Skeletal muscle satellite cell (primary cell): ENCODE measurements at regions not wholly inside any gene's neighbourhood (a gene's known extent, or its start where the extent isn't known, plus 50 kb on each side); places are given as distances from the start of the nearest gene placed in this dataset.
"Not testable (repeated sequence)": the region's sequence is repeated elsewhere in the genome, so short reads cannot be mapped to it uniquely, and the experiment has no call there.

Experiments
- H3K27me3 ChIP-seq: 2 replicates; pipeline ENCODE4 v1.7.0; 2013; ENCODE audit warnings: low read length; ENCODE audit not compliant: control insufficient read depth, insufficient read depth
- H3K36me3 ChIP-seq: 2 replicates; pipeline ENCODE4 v1.7.0; 2013; ENCODE audit warnings: mild to moderate bottlenecking, control low read depth, low read length; ENCODE audit not compliant: insufficient read depth
- H3K4me1 ChIP-seq: 2 replicates; pipeline ENCODE4 v1.7.0; 2013; ENCODE audit warnings: low read length; ENCODE audit not compliant: control insufficient read depth, insufficient read depth
- H3K4me2 ChIP-seq: 2 replicates; pipeline ENCODE4 v1.7.0; 2013; ENCODE audit warnings: mild to moderate bottlenecking, low read length
- H3K4me3 ChIP-seq: 2 replicates; pipeline ENCODE4 v1.7.0; 2013; ENCODE audit warnings: low read length
- H3K9ac ChIP-seq: 2 replicates; pipeline ENCODE4 v1.7.0; 2013; ENCODE audit warnings: mild to moderate bottlenecking, low read depth, low read length, moderate library complexity
- H3K9me3 ChIP-seq: replicated peaks from 2 replicates; pipeline ENCODE4 v1.7.0; 2013; ENCODE audit warnings: mild to moderate bottlenecking, control low read depth, low read length

GRCh38 chr4:187739771-187740170 is 255.8 kb upstream of the ZFP42 start:
- Histone ChIP-seq H3K4me2 (no peak overlapping the region), H3K9me3 (no peaks in the 10 kb centered on the region), H3K4me3 (no peak overlapping the region), H3K36me3 (no peaks in the 10 kb centered on the region), H3K27me3 (no peaks in the 10 kb centered on the region), H3K9ac (no peak overlapping the region), H3K4me1 (no peaks in the 10 kb centered on the region)

GRCh38 chr4:187744911-187745310 is 250.7 kb upstream of the ZFP42 start:
- H3K4me3 ChIP-seq = no peak overlapping the region
- no peaks in the 10 kb centered on the region for H3K27me3 ChIP-seq
- H3K9ac ChIP-seq = no peak overlapping the region

GRCh38 chr4:187750652-187751051 is 244.9 kb upstream of the ZFP42 start:
- H3K9ac ChIP-seq, H3K27me3 ChIP-seq, H3K36me3 ChIP-seq, H3K9me3 ChIP-seq, H3K4me3 ChIP-seq, H3K4me1 ChIP-seq, H3K4me2 ChIP-seq: not testable (repeated sequence)

More at GRCh38 chr4:187744911-187745310, 250.7 kb upstream of the ZFP42 start:
- no peaks in the 10 kb centered on the region for H3K9me3 ChIP-seq
- H3K36me3 ChIP-seq = no peaks in the 10 kb centered on the region
- no peak overlapping the region for H3K4me2 ChIP-seq
- H3K4me1 ChIP-seq = no peaks in the 10 kb centered on the region

GRCh38 chr4:187767158-187767557 is 228.4 kb upstream of the ZFP42 start:
- peaks cover 3% of the 10 kb centered on the region for H3K9me3 ChIP-seq
- no peaks in the 10 kb centered on the region for H3K27me3 ChIP-seq
- H3K36me3 ChIP-seq = no peaks in the 10 kb centered on the region
- no peak overlapping the region for H3K4me3 ChIP-seq
- H3K9ac ChIP-seq = no peak overlapping the region
- H3K4me2 ChIP-seq = no peak overlapping the region
- no peaks in the 10 kb centered on the region for H3K4me1 ChIP-seq

- Histone ChIP-seq H3K9ac (no peak overlapping the region), H3K9me3 (peaks cover 3% of the 10 kb centered on the region), H3K4me3 (no peak overlapping the region), H3K27me3 (no peaks in the 10 kb centered on the region), H3K36me3 (no peaks in the 10 kb centered on the region), H3K4me2 (no peak overlapping the region), H3K4me1 (no peaks in the 10 kb centered on the region)
Measured at GRCh38 chr4:187767687-187768086, 227.9 kb upstream of the ZFP42 start.

GRCh38 chr4:187770345-187770744 is 225.2 kb upstream of the ZFP42 start:
- H3K9me3 ChIP-seq = peaks cover 3% of the 10 kb centered on the region
- no peaks in the 10 kb centered on the region for H3K27me3 ChIP-seq
- H3K4me2 ChIP-seq = no peak overlapping the region
- H3K9ac ChIP-seq = no peak overlapping the region
- H3K4me1 ChIP-seq = no peaks in the 10 kb centered on the region
- no peaks in the 10 kb centered on the region for H3K36me3 ChIP-seq
- no peak overlapping the region for H3K4me3 ChIP-seq

- no peaks in the 10 kb centered on the region for H3K36me3 ChIP-seq
- H3K4me2 ChIP-seq = no peak overlapping the region
- no peaks in the 10 kb centered on the region for H3K27me3 ChIP-seq
- H3K9ac ChIP-seq = no peak overlapping the region
- H3K4me1 ChIP-seq = no peaks in the 10 kb centered on the region
- no peaks in the 10 kb centered on the region for H3K9me3 ChIP-seq
- H3K4me3 ChIP-seq = no peak overlapping the region
Measured at GRCh38 chr4:187777954-187778353, 217.6 kb upstream of the ZFP42 start.

GRCh38 chr4:187780070-187780469 is 215.5 kb upstream of the ZFP42 start:
- H3K27me3 ChIP-seq = no peaks in the 10 kb centered on the region
- H3K9me3 ChIP-seq = no peaks in the 10 kb centered on the region
- no peaks in the 10 kb centered on the region for H3K4me1 ChIP-seq
- no peaks in the 10 kb centered on the region for H3K36me3 ChIP-seq
- H3K4me3 ChIP-seq = no peak overlapping the region
- no peak overlapping the region for H3K4me2 ChIP-seq
- H3K9ac ChIP-seq = no peak overlapping the region

GRCh38 chr4:187782286-187782824 is 213.2 kb upstream of the ZFP42 start:
- H3K27me3 ChIP-seq = no peaks in the 10 kb centered on the region
- no peak overlapping the region for H3K4me2 ChIP-seq
- H3K36me3 ChIP-seq = no peaks in the 10 kb centered on the region
- H3K9me3 ChIP-seq = no peaks in the 10 kb centered on the region
- H3K4me3 ChIP-seq = no peak overlapping the region
- H3K4me1 ChIP-seq = no peaks in the 10 kb centered on the region
- no peak overlapping the region for H3K9ac ChIP-seq

GRCh38 chr4:187786190-187786589 is 209.4 kb upstream of the ZFP42 start:
- no peaks in the 10 kb centered on the region for H3K4me1 ChIP-seq
- H3K9me3 ChIP-seq = no peaks in the 10 kb centered on the region
- H3K4me3 ChIP-seq = no peak overlapping the region
- H3K9ac ChIP-seq = no peak overlapping the region
- H3K36me3 ChIP-seq = no peaks in the 10 kb centered on the region
- no peaks in the 10 kb centered on the region for H3K27me3 ChIP-seq
- no peak overlapping the region for H3K4me2 ChIP-seq

GRCh38 chr4:187789078-187789477 is 206.5 kb upstream of the ZFP42 start:
- H3K36me3 ChIP-seq = no peaks in the 10 kb centered on the region
- no peak overlapping the region for H3K4me3 ChIP-seq
- no peaks in the 10 kb centered on the region for H3K9me3 ChIP-seq
- no peak overlapping the region for H3K9ac ChIP-seq
- H3K27me3 ChIP-seq = no peaks in the 10 kb centered on the region
- no peak overlapping the region for H3K4me2 ChIP-seq
- no peaks in the 10 kb centered on the region for H3K4me1 ChIP-seq

GRCh38 chr4:187795737-187796136 is 199.8 kb upstream of the ZFP42 start:
- Histone ChIP-seq H3K36me3 (no peaks in the 10 kb centered on the region), H3K9ac (no peak overlapping the region), H3K27me3 (no peaks in the 10 kb centered on the region), H3K9me3 (peaks cover 5% of the 10 kb centered on the region), H3K4me2 (no peak overlapping the region), H3K4me1 (no peaks in the 10 kb centered on the region), H3K4me3 (no peak overlapping the region)
